ENCODE measurements at regions not wholly inside any gene's neighbourhood (a gene's known extent, or its start where the extent isn't known, plus 50 kb on each side); places are given as distances from the start of the nearest gene placed in this dataset.

GRCh38 chr18:8957731-8958130 lies 144.8 kb upstream of the NDUFV2 start:
- ATAC-seq (ENCODE audit: insufficient read depth, low read depth) (no peak), DNase-seq (no peak)
- Histone ChIP-seq H3K9me3 (ENCODE audit: insufficient read depth, low read length, severe bottlenecking) (no peaks in the 10 kb centered on the region), H3K4me1 (ENCODE audit: insufficient read depth, low read length) (no peaks in the 10 kb centered on the region), H3K4me3 (ENCODE audit: low read depth in 1 of 2, low read length in 2 of 2) (no peak overlapping the region), H4K20me1 (ENCODE audit: insufficient read depth, low read length) (no peaks in the 10 kb centered on the region), H2AFZ (ENCODE audit: low read depth, low read length) (no peak overlapping the region), H3K27me3 (ENCODE audit: insufficient read depth, low read length, poor library complexity) (no peaks in the 10 kb centered on the region), H3K9ac (ENCODE audit: low read depth, low read length) (no peak overlapping the region), H3K36me3 (ENCODE audit: insufficient read depth, low read length) (no peaks in the 10 kb centered on the region), H3K79me2 (ENCODE audit: insufficient read depth, low read length) (no peaks in the 10 kb centered on the region), H3K4me2 (ENCODE audit: insufficient read depth, low read length) (no peak overlapping the region), H3K27ac (ENCODE audit: low read length) (no peak overlapping the region)
- no peak for TF ChIP-seq CTCF (IDR thresholded peaks at IDR 0.05; ENCODE audit: borderline replicate concordance, extremely low read depth, low read length, poor library complexity, severe bottlenecking)
- no peak for TF ChIP-seq EZH2 (IDR thresholded peaks at IDR 0.05; ENCODE audit: borderline replicate concordance, low read depth, low read length, severe bottlenecking)

- Histone ChIP-seq H3K4me2 (ENCODE audit: insufficient read depth, low read length) (no peak overlapping the region), H3K9me3 (ENCODE audit: insufficient read depth, low read length, severe bottlenecking) (no peaks in the 10 kb centered on the region), H3K27ac (ENCODE audit: low read length) (no peak overlapping the region), H3K9ac (ENCODE audit: low read depth, low read length) (no peak overlapping the region), H3K27me3 (ENCODE audit: insufficient read depth, low read length, poor library complexity) (no peaks in the 10 kb centered on the region), H3K4me1 (ENCODE audit: insufficient read depth, low read length) (no peaks in the 10 kb centered on the region), H4K20me1 (ENCODE audit: insufficient read depth, low read length) (no peaks in the 10 kb centered on the region), H3K79me2 (ENCODE audit: insufficient read depth, low read length) (no peaks in the 10 kb centered on the region), H3K4me3 (ENCODE audit: low read depth in 1 of 2, low read length in 2 of 2) (no peak overlapping the region), H3K36me3 (ENCODE audit: insufficient read depth, low read length) (no peaks in the 10 kb centered on the region), H2AFZ (ENCODE audit: low read depth, low read length) (no peak overlapping the region)
- TF ChIP-seq EZH2 (IDR thresholded peaks at IDR 0.05; ENCODE audit: borderline replicate concordance, low read depth, low read length, severe bottlenecking): no peak
- no peak for TF ChIP-seq CTCF (IDR thresholded peaks at IDR 0.05; ENCODE audit: borderline replicate concordance, extremely low read depth, low read length, poor library complexity, severe bottlenecking)
- DNase-seq: no peak
- ATAC-seq (ENCODE audit: insufficient read depth, low read depth): no peak
Measured at GRCh38 chr18:8958660-8959059, 143.8 kb upstream of the NDUFV2 start.

DNA sequence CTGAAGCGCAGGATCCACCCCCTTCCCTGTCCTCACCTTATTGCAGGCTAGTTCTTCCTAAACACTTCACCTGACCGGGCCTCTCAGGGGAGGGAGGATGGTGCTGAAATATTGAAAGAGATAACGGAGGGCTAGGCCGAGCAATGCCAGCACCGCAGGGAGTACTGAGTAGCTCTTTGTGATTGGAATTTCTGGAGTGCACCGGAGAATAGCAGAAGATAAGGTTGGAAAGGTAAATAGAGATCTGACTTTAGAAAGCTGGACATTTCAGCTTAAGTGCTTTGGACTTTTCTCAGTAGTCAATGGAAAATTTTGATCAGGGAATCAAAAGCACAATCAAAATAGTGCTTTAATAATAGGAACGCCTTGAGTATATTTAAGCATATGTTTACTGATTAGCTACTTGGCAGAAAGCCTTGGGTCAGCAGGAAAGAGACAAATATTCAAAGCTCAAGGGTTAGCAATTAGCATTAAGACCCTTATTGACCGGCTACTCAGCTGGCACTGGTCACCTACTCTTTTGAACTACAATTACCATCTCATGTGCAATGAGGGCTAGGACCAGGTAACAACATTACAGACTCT lies 142.9 kb upstream of the NDUFV2 start:
- Histone ChIP-seq H2AFZ (ENCODE audit: low read depth, low read length) (no peak overlapping the region), H3K9ac (ENCODE audit: low read depth, low read length) (no peak overlapping the region), H3K4me2 (ENCODE audit: insufficient read depth, low read length) (no peak overlapping the region), H3K27me3 (ENCODE audit: insufficient read depth, low read length, poor library complexity) (no peaks in the 10 kb centered on the region), H3K27ac (ENCODE audit: low read length) (no peak overlapping the region), H3K4me1 (ENCODE audit: insufficient read depth, low read length) (no peaks in the 10 kb centered on the region), H3K36me3 (ENCODE audit: insufficient read depth, low read length) (no peaks in the 10 kb centered on the region), H4K20me1 (ENCODE audit: insufficient read depth, low read length) (no peaks in the 10 kb centered on the region), H3K9me3 (ENCODE audit: insufficient read depth, low read length, severe bottlenecking) (no peaks in the 10 kb centered on the region), H3K79me2 (ENCODE audit: insufficient read depth, low read length) (no peaks in the 10 kb centered on the region), H3K4me3 (ENCODE audit: low read depth in 1 of 2, low read length in 2 of 2) (no peak overlapping the region)
- DNase-seq (no peak), ATAC-seq (ENCODE audit: insufficient read depth, low read depth) (no peak)
- TF ChIP-seq CTCF (IDR thresholded peaks at IDR 0.05; ENCODE audit: borderline replicate concordance, extremely low read depth, low read length, poor library complexity, severe bottlenecking): no peak
- TF ChIP-seq EZH2 (IDR thresholded peaks at IDR 0.05; ENCODE audit: borderline replicate concordance, low read depth, low read length, severe bottlenecking): no peak

Data from DND-41 (cell line).